ENCODE measurements at regions not wholly inside any gene's neighbourhood (a gene's known extent, or its start where the extent isn't known, plus 50 kb on each side); places are given as distances from the start of the nearest gene placed in this dataset.

- Histone ChIP-seq H3K9me3 (ENCODE audit: low read length) (no peaks in the 10 kb centered on the region), H3K36me3 (replicated peaks in 1 of 2; ENCODE audit: control insufficient read depth in 1 of 2, insufficient read depth in 2 of 2, low read length in 2 of 2) (no peaks in the 10 kb centered on the region), H3K4me2 (ENCODE audit: low read depth, low read length) (no peak overlapping the region), H4K20me1 (ENCODE audit: insufficient read depth, low read length) (no peaks in the 10 kb centered on the region), H3K79me2 (ENCODE audit: insufficient read depth, low read length) (no peaks in the 10 kb centered on the region), H3K9ac (ENCODE audit: insufficient read depth, low read depth, low read length) (no peak overlapping the region), H3K4me1 (ENCODE audit: insufficient read depth, low read length) (no peaks in the 10 kb centered on the region), H2AFZ (ENCODE audit: low read length) (no peak overlapping the region), H3K4me3 (replicated peaks in 1 of 3; ENCODE audit: insufficient read depth in 1 of 3, low read depth in 2 of 3, low read length in 3 of 3) (no peak overlapping the region), H3K27ac (ENCODE audit: extremely low read length, insufficient read depth, low read length) (no peak overlapping the region), H3K27me3 (ENCODE audit: control insufficient read depth in 1 of 2, insufficient read depth in 2 of 2, low read length in 2 of 2) (peaks cover 0 to 4% of the 10 kb centered on the region in 2 experiments; a peak in 2 of 5 replicates)
- POLR2A ChIA-PET, result no interaction called here
- in situ Hi-C loops (cut with HindIII; ENCODE audit: extremely low pct_ligation_motif_present, low pct_unique_long_range_greater_than_20kb), result no loop called here
- 42% methylated on average over 6 of the region's 7 CpGs for WGBS (ENCODE audit: low lambda C conversion rate)
- intact Hi-C loops (cut with micrococcal nuclease; ENCODE audit: unreplicated experiment), result no loop called here
- no peak for FAIRE-seq
- BruUV-seq (replicated peaks), result no TSS peak
- ATAC-seq, result no peak
- CTCF ChIA-PET (ENCODE audit: low intra/inter-chr PET ratio, low total read pairs), result no interaction called here
- TF ChIP-seq JUN (CRISPR knock-in tag; IDR thresholded peaks at IDR 0.05) (no peak), HNRNPUL1 (IDR thresholded peaks at IDR 0.05; ENCODE audit: low read depth, low read length) (no peak), GMEB2 (CRISPR knock-in tag; IDR thresholded peaks at IDR 0.05; ENCODE audit: low read depth) (no peak), TAF15 (IDR thresholded peaks at IDR 0.05; ENCODE audit: low read depth, low read length, poor library complexity, severe bottlenecking) (no peak), ZBTB10 (CRISPR knock-in tag; IDR thresholded peaks at IDR 0.05; ENCODE audit: borderline replicate concordance) (no peak), ELF4 (CRISPR knock-in tag; IDR thresholded peaks at IDR 0.05; ENCODE audit: borderline replicate concordance) (no peak), NKX3-1 (CRISPR knock-in tag; IDR thresholded peaks at IDR 0.05) (no peak), ZNF335 (CRISPR knock-in tag; IDR thresholded peaks at IDR 0.05) (no peak), ZFP36L1 (CRISPR knock-in tag; IDR thresholded peaks at IDR 0.05) (no peak), MEIS1 (CRISPR knock-in tag; IDR thresholded peaks at IDR 0.05; ENCODE audit: borderline replicate concordance) (no peak), ZBTB37 (CRISPR knock-in tag; IDR thresholded peaks at IDR 0.05) (no peak), ZNF615 (CRISPR knock-in tag; IDR thresholded peaks at IDR 0.05; ENCODE audit: borderline replicate concordance) (no peak), ZNF589 (CRISPR knock-in tag; conservative IDR thresholded peaks at IDR 0.05) (no peak), JUND (CRISPR knock-in tag; IDR thresholded peaks at IDR 0.05) (no peak), HIVEP1 (CRISPR knock-in tag; IDR thresholded peaks at IDR 0.05) (no peak)
- TF ChIP-seq, protein P1, sequence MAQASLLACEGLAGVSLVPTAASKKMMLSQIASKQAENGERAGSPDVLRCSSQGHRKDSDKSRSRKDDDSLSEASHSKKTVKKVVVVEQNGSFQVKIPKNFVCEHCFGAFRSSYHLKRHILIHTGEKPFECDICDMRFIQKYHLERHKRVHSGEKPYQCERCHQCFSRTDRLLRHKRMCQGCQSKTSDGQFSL (CRISPR knock-in tag; IDR thresholded peaks at IDR 0.05), result no peak
- TF ChIP-seq, protein P2, sequence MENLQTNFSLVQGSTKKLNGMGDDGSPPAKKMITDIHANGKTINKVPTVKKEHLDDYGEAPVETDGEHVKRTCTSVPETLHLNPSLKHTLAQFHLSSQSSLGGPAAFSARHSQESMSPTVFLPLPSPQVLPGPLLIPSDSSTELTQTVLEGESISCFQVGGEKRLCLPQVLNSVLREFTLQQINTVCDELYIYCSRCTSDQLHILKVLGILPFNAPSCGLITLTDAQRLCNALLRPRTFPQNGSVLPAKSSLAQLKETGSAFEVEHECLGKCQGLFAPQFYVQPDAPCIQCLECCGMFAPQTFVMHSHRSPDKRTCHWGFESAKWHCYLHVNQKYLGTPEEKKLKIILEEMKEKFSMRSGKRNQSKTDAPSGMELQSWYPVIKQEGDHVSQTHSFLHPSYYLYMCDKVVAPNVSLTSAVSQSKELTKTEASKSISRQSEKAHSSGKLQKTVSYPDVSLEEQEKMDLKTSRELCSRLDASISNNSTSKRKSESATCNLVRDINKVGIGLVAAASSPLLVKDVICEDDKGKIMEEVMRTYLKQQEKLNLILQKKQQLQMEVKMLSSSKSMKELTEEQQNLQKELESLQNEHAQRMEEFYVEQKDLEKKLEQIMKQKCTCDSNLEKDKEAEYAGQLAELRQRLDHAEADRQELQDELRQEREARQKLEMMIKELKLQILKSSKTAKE (CRISPR knock-in tag; IDR thresholded peaks at IDR 0.05; ENCODE audit: borderline replicate concordance), result no peak
- no peak for DNase-seq (ENCODE audit: low spot score)
These were observed 367.0 kb upstream of the MGMT start for GRCh38 chr10:129099992-129100391.

All from HepG2 (cell line).